Kidney epithelial cell (primary cell): ENCODE measurements at regions not wholly inside any gene's neighbourhood (a gene's known extent, or its start where the extent isn't known, plus 50 kb on each side); places are given as distances from the start of the nearest gene placed in this dataset.

Experiments
- DNase-seq: peaks from one replicate; pipeline ENCODE4 v3.0.0-alpha.2; 2010; ENCODE audit warnings: low read depth
- H3K27me3 ChIP-seq: 2 replicates; pipeline ENCODE4 v1.6.0; 2011; ENCODE audit warnings: low read length; ENCODE audit not compliant: control insufficient read depth, insufficient read depth
- H3K36me3 ChIP-seq: 2 replicates; pipeline ENCODE4 v1.5.1; 2011; ENCODE audit warnings: low read length; ENCODE audit not compliant: control insufficient read depth, insufficient read depth
- H3K4me3 ChIP-seq: 2 replicates; pipeline ENCODE4 v1.5.1; 2011; ENCODE audit warnings: low read depth, mild to moderate bottlenecking, control low read depth, low read length
- TF ChIP-seq, protein P1 (sequence below): IDR thresholded peaks from 2 replicates; pipeline ENCODE4 v1.5.1; 2011; ENCODE audit warnings: mild to moderate bottlenecking, moderate library complexity, low read length, control low read depth, inconsistent platforms; ENCODE audit not compliant: insufficient read depth, poor library complexity, severe bottlenecking

- Histone ChIP-seq H3K36me3 (no peaks in the 10 kb centered on the region), H3K4me3 (no peak overlapping the region), H3K27me3 (no peaks in the 10 kb centered on the region)
- TF ChIP-seq, protein P1, sequence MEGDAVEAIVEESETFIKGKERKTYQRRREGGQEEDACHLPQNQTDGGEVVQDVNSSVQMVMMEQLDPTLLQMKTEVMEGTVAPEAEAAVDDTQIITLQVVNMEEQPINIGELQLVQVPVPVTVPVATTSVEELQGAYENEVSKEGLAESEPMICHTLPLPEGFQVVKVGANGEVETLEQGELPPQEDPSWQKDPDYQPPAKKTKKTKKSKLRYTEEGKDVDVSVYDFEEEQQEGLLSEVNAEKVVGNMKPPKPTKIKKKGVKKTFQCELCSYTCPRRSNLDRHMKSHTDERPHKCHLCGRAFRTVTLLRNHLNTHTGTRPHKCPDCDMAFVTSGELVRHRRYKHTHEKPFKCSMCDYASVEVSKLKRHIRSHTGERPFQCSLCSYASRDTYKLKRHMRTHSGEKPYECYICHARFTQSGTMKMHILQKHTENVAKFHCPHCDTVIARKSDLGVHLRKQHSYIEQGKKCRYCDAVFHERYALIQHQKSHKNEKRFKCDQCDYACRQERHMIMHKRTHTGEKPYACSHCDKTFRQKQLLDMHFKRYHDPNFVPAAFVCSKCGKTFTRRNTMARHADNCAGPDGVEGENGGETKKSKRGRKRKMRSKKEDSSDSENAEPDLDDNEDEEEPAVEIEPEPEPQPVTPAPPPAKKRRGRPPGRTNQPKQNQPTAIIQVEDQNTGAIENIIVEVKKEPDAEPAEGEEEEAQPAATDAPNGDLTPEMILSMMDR: no peak
- DNase-seq: no peak
Measured at GRCh38 chr6:169993861-169994481, 242.5 kb downstream of the ERMARD start.

DNA sequence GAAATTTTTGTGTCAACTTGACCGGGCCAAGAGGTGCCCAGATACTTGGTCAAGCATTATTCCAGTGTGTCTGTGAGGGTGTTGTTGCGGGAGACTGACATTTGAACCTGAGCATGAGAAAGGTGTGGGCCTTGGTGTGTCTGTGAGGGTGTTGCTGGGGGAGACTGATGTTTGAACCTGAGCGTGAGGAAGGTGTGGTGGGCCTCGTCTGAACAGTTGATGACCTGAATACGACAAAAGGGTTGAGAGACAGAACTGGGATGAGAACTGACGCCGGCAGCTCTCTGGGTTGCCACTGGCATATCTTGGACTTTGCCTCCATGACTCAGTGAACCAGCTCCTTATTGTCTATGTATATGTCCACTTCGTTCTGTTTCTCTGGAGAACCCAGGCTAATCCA lies 240.5 kb downstream of the ERMARD start:
- DNase-seq: no peak
- H3K4me3 ChIP-seq: no peak overlapping the region
- no peaks in the 10 kb centered on the region for H3K27me3 ChIP-seq
- no peaks in the 10 kb centered on the region for H3K36me3 ChIP-seq
- TF ChIP-seq, protein P1: no peak

- Histone ChIP-seq H3K36me3 (no peaks in the 10 kb centered on the region), H3K27me3 (no peaks in the 10 kb centered on the region)
- no peak for DNase-seq
Measured at GRCh38 chr6:169991031-169991390, 239.6 kb downstream of the ERMARD start.

GRCh38 chr6:169990095-169991030 lies 238.9 kb downstream of the ERMARD start:
- TF ChIP-seq, protein P1: no peak
- Histone ChIP-seq H3K27me3 (peaks cover 4% of the 10 kb centered on the region), H3K36me3 (no peaks in the 10 kb centered on the region), H3K4me3 (no peak overlapping the region)
- DNase-seq: no peak

More at GRCh38 chr6:169991031-169991390, 239.6 kb downstream of the ERMARD start:
- TF ChIP-seq, protein P1: no peak
- H3K4me3 ChIP-seq: no peak overlapping the region

- Histone ChIP-seq H3K27me3 (peaks cover 5% of the 10 kb centered on the region), H3K36me3 (no peaks in the 10 kb centered on the region), H3K4me3 (no peak overlapping the region)
- no peak for DNase-seq
- TF ChIP-seq, protein P1: no peak
Measured at GRCh38 chr6:169989594-169989993, 238.2 kb downstream of the ERMARD start.
